HCT116 (cell line): ENCODE measurements at regions not wholly inside any gene's neighbourhood (a gene's known extent, or its start where the extent isn't known, plus 50 kb on each side); places are given as distances from the start of the nearest gene placed in this dataset.

ENCODE experiments used
- ATAC-seq: fragments of 200-7000 bp; cut with Tn5 transposase; 2 replicates; pipeline ENCODE4 v1.9.1; 2020; ENCODE audit warnings: mild to moderate bottlenecking, moderate library complexity
- BruUV-seq: library from RNA; stranded (reverse); fragments of 400-500 nt; replicated peaks from 2 replicates; lab custom pipeline; 2021; lab: Mats Ljungman, UMichigan
- CTCF ChIA-PET: fragments of 300-600 bp; sonication (Branson Sonifier 250); formaldehyde crosslinking; loops from one replicate; lab custom pipeline; 2021; ENCODE audit warnings: antibody characterized with exemption; lab: Charles Lee
- POLR2A ChIA-PET: fragments of 300-600, 350-600 bp; sonication (Branson Sonifier 250); formaldehyde crosslinking; loops from one replicate; lab custom pipeline; 2021; ENCODE audit warnings: antibody characterized with exemption; lab: Charles Lee
- RAD21 ChIA-PET, 2 experiments: fragments of 300-600 bp; sonication (Branson Sonifier 250); formaldehyde crosslinking; loops; one replicate each; lab custom pipeline; 2023; ENCODE audit warnings: low total read pairs in 2 of 2; ENCODE audit not compliant: uncharacterized antibody in 2 of 2, unreplicated experiment in 2 of 2, low non-redundant PET in 1 of 2; lab: Charles Lee
- DNase-seq: peaks from one replicate; pipeline ENCODE4 v3.0.0-alpha.2; 2010; ENCODE audit warnings: low read depth, low spot score
- H2AFZ ChIP-seq: fragments of 200-600 bp; shearing (Covaris generic), sonication (generic); 2 replicates; pipeline ENCODE4 v1.6.1; 2017; ENCODE audit warnings: low read depth, mixed run types, mixed read lengths, antibody characterized with exemption, low read length; ENCODE audit not compliant: poor library complexity, severe bottlenecking
- H3K27ac ChIP-seq: 2 replicates; pipeline ENCODE4 v1.5.1; 2012; ENCODE audit warnings: low read depth, low read length
- H3K27me3 ChIP-seq: fragments of 200-600 bp; sonication (generic); 2 replicates; pipeline ENCODE4 v1.6.1; 2016; ENCODE audit warnings: mixed run types, low read length, mixed read lengths; ENCODE audit not compliant: insufficient read depth
- H3K36me3 ChIP-seq, 2 experiments: fragments of 200-500 bp in 1 of 2; fragments of 200-600 bp in 1 of 2; sonication (Bioruptor generic) in 1 of 2; sonication (generic) in 1 of 2; 2 replicates each; pipeline versions ENCODE4 v1.5.1 to v1.6.1; 2014 to 2016; ENCODE audit warnings: low read length in 2 of 2, inconsistent platforms in 1 of 2, mixed read lengths in 1 of 2, mixed run types in 1 of 2; ENCODE audit not compliant: insufficient read depth in 2 of 2, control insufficient read depth in 1 of 2
- H3K4me1 ChIP-seq, 2 experiments: fragments of 200-600 bp in 1 of 2; sonication (generic) in 1 of 2; 2 replicates each; pipeline versions ENCODE4 v1.5.1 to v1.6.1; 2012 to 2017; ENCODE audit warnings: low read length in 2 of 2, inconsistent platforms in 1 of 2, mild to moderate bottlenecking in 1 of 2, mixed read lengths in 1 of 2, mixed run types in 1 of 2, moderate library complexity in 1 of 2; ENCODE audit not compliant: insufficient read depth in 2 of 2, control insufficient read depth in 1 of 2
- H3K4me2 ChIP-seq: fragments of 200-600 bp; sonication (generic); 2 replicates; pipeline ENCODE4 v1.6.1; 2017; ENCODE audit warnings: mixed run types, low read length, mixed read lengths
- H3K4me3 ChIP-seq, 2 experiments: fragments of 200-600 bp in 1 of 2; sonication (generic) in 1 of 2; replicated peaks in 1 of 2; 2 replicates each; pipeline ENCODE4 v1.5.1; 2011 to 2016; ENCODE audit warnings: low read length in 2 of 2, control low read depth in 1 of 2, low read depth in 1 of 2, mild to moderate bottlenecking in 1 of 2, mixed read lengths in 1 of 2, mixed run types in 1 of 2
- H3K79me2 ChIP-seq: fragments of 200-600 bp; sonication (generic); 2 replicates; pipeline ENCODE4 v1.6.1; 2017; ENCODE audit warnings: mild to moderate bottlenecking, mixed run types, low read length, moderate library complexity, mixed read lengths; ENCODE audit not compliant: insufficient read depth
- H3K9ac ChIP-seq: fragments of 200-600 bp; sonication (generic); 2 replicates; pipeline ENCODE4 v1.6.1; 2016; ENCODE audit warnings: low read length, mixed read lengths
- H3K9me2 ChIP-seq: fragments of 200-600 bp; sonication (generic), shearing (Covaris generic); 2 replicates; pipeline ENCODE4 v1.6.1; 2017; ENCODE audit warnings: mixed run types, mild to moderate bottlenecking, moderate library complexity; ENCODE audit not compliant: insufficient read depth
- H3K9me3 ChIP-seq, 2 experiments: fragments of 200-500 bp in 1 of 2; fragments of 200-600 bp in 1 of 2; sonication (Bioruptor generic) in 1 of 2; sonication (generic) in 1 of 2; 2 replicates each; pipeline ENCODE4 v1.6.1; 2014 to 2017; ENCODE audit warnings: low read length in 2 of 2, mixed read lengths in 2 of 2, inconsistent platforms in 1 of 2, low read depth in 1 of 2, mild to moderate bottlenecking in 1 of 2, mixed run types in 1 of 2, moderate library complexity in 1 of 2; ENCODE audit not compliant: control insufficient read depth in 1 of 2, insufficient read depth in 1 of 2
- H4K20me1 ChIP-seq: fragments of 200-600 bp; sonication (generic), shearing (Covaris generic); 2 replicates; pipeline ENCODE4 v1.6.1; 2017; ENCODE audit warnings: mixed run types, mild to moderate bottlenecking, moderate library complexity; ENCODE audit not compliant: insufficient read depth
- CBX3 ChIP-seq: IDR thresholded peaks from 2 replicates; pipeline ENCODE4 v1.6.1; 2012; ENCODE audit warnings: low read depth
- CEBPB ChIP-seq: IDR thresholded peaks from 2 replicates; pipeline ENCODE4 v1.6.1; 2012; ENCODE audit warnings: low read depth
- ELF1 ChIP-seq: IDR thresholded peaks from 2 replicates; pipeline ENCODE4 v1.6.1; 2012; ENCODE audit warnings: low read depth, borderline replicate concordance
- EZH2phosphoT487 ChIP-seq: fragments of 200-600 bp; IDR thresholded peaks from 2 replicates; pipeline ENCODE4 v1.6.1; 2018; ENCODE audit warnings: antibody characterized with exemption, borderline replicate concordance
- FOSL1 ChIP-seq: IDR thresholded peaks from 2 replicates; pipeline ENCODE4 v1.6.1; 2012; ENCODE audit warnings: low read depth
- POLR2A ChIP-seq: IDR thresholded peaks from 2 replicates; pipeline ENCODE4 v1.7.0; 2011; ENCODE audit warnings: borderline replicate concordance; ENCODE audit not compliant: insufficient read depth, insufficient read length; ENCODE audit errors: extremely low read depth
- POLR2AphosphoS5 ChIP-seq: IDR thresholded peaks from 2 replicates; pipeline ENCODE4 v1.6.1; 2011; ENCODE audit warnings: mild to moderate bottlenecking, low read depth, low read length, moderate library complexity
- RAD21 ChIP-seq: IDR thresholded peaks from 2 replicates; pipeline ENCODE4 v1.6.1; 2012; ENCODE audit warnings: low read depth, mild to moderate bottlenecking
- SP1 ChIP-seq: IDR thresholded peaks from 2 replicates; pipeline ENCODE4 v1.6.1; 2012; ENCODE audit warnings: low read depth
- TCF7L2 ChIP-seq: IDR thresholded peaks from 2 replicates; pipeline ENCODE4 v1.7.0; 2011; ENCODE audit warnings: borderline replicate concordance, inconsistent platforms; ENCODE audit not compliant: insufficient read depth, insufficient read length; ENCODE audit errors: extremely low read depth
- ZNF274 ChIP-seq: fragments of 200-500 bp; sonication (Bioruptor generic); IDR thresholded peaks from 2 replicates; pipeline ENCODE4 v1.6.1; 2014; ENCODE audit warnings: mild to moderate bottlenecking, low read depth, low read length, inconsistent platforms
- intact Hi-C: fragments of 100-400 bp; cut with micrococcal nuclease; formaldehyde crosslinking; loops from 2 replicates; pipeline ENCODE4 v1.10.0; 2022
- TF ChIP-seq, protein P1 (sequence below): IDR thresholded peaks from 2 replicates; pipeline ENCODE4 v1.6.1; 2012
- TF ChIP-seq, protein P2 (sequence below), 3 experiments: fragments of 200-600 bp in 1 of 3; sonication (generic) in 1 of 3; IDR thresholded peaks in 2 of 3; conservative IDR thresholded peaks in 1 of 3; 2 replicates each; pipeline ENCODE4 v1.5.1; 2012 to 2017; ENCODE audit warnings: low read depth in 2 of 3, low read length in 2 of 3, antibody characterized with exemption in 1 of 3, borderline replicate concordance in 1 of 3, control low read depth in 1 of 3, mild to moderate bottlenecking in 1 of 3, mixed read lengths in 1 of 3, mixed run types in 1 of 3, moderate library complexity in 1 of 3; ENCODE audit not compliant: insufficient read depth in 1 of 3
- TF ChIP-seq, protein P3 (sequence below): IDR thresholded peaks from 2 replicates; pipeline ENCODE4 v1.6.1; 2012; ENCODE audit warnings: low read depth

DNA sequence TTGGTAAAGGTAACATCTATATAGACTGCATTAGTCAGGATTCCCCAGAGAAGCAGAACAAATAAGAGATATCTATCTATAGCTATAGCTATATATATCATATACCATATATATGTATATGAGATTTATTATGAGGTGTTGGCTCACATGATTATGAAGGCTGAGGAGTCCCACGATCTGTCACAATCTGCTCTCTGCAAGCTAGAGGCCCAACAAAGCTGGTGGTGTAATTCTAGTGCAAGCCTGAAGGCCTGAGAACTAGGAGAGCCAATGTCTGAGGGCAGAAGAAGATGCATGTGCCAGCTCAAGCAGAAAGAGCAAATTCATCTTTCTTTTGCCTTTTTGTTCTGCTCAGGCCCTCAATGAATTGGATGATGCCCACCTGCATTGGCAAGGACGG lies 102.2 kb upstream of the PLPPR1 start:
- CTCF ChIA-PET = no interaction called here

DNA sequence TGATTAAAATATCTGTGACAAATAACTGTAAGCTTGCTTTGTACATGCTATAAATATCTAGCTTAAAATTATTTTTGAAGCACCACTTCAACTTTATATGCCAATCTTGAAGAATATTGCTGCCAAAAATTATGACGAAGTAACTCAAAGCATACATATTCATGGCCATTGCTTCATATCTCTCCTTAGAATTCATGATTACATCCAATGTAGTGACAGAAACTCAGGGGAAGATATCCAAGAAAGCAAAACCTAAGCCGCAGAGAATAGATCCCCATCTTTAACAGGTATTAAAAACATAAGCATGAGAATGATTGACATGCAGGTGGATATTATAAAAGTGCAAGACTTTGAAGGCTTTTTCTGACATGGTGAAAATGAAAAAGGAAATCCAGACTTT lies 100.8 kb upstream of the PLPPR1 start:
- H3K4me1 ChIP-seq = no peaks in the 10 kb centered on the region
- ATAC-seq (no peak), DNase-seq (no peak)
- no peaks in the 10 kb centered on the region for H3K36me3 ChIP-seq
- no peaks in the 10 kb centered on the region for H3K9me3 ChIP-seq
- no TSS peak for BruUV-seq
- H4K20me1 ChIP-seq = no peaks in the 10 kb centered on the region
- H2AFZ ChIP-seq = no peak overlapping the region
- no peak overlapping the region for H3K9ac ChIP-seq
- ChIA-PET CTCF (no interaction called here), RAD21 (no interaction called here), POLR2A (no interaction called here)
- no peaks in the 10 kb centered on the region for H3K79me2 ChIP-seq
- no peak overlapping the region for H3K4me2 ChIP-seq
- intact Hi-C loops = no loop called here
- H3K27me3 ChIP-seq = peaks cover 5% of the 10 kb centered on the region; the same call in 1 of the 2 replicates
- H3K27ac ChIP-seq = no peak overlapping the region
- H3K4me3 ChIP-seq = no peak overlapping the region
- no peaks in the 10 kb centered on the region for H3K9me2 ChIP-seq
- TF ChIP-seq FOSL1 (no peak), ELF1 (no peak), RAD21 (no peak), TCF7L2 (no peak), SP1 (no peak), POLR2A (no peak), POLR2AphosphoS5 (no peak), CEBPB (no peak), ZNF274 (no peak), CBX3 (no peak)
- TF ChIP-seq, protein P1, sequence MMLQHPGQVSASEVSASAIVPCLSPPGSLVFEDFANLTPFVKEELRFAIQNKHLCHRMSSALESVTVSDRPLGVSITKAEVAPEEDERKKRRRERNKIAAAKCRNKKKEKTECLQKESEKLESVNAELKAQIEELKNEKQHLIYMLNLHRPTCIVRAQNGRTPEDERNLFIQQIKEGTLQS = no peak
- TF ChIP-seq, protein P2, sequence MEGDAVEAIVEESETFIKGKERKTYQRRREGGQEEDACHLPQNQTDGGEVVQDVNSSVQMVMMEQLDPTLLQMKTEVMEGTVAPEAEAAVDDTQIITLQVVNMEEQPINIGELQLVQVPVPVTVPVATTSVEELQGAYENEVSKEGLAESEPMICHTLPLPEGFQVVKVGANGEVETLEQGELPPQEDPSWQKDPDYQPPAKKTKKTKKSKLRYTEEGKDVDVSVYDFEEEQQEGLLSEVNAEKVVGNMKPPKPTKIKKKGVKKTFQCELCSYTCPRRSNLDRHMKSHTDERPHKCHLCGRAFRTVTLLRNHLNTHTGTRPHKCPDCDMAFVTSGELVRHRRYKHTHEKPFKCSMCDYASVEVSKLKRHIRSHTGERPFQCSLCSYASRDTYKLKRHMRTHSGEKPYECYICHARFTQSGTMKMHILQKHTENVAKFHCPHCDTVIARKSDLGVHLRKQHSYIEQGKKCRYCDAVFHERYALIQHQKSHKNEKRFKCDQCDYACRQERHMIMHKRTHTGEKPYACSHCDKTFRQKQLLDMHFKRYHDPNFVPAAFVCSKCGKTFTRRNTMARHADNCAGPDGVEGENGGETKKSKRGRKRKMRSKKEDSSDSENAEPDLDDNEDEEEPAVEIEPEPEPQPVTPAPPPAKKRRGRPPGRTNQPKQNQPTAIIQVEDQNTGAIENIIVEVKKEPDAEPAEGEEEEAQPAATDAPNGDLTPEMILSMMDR (IDR thresholded peaks at IDR 0.05 in 2 of 3, conservative IDR thresholded peaks at IDR 0.05 in 1 of 3; ENCODE audit: borderline replicate concordance in 1 of 3, insufficient read depth in 1 of 3, low read depth in 2 of 3, low read length in 2 of 3) = no peak

More for the DNA sequence above, 102.2 kb upstream of the PLPPR1 start:
- no peak overlapping the region for H3K27ac ChIP-seq
- no peaks in the 10 kb centered on the region for H3K36me3 ChIP-seq
- no peak overlapping the region for H3K9ac ChIP-seq
- no peaks in the 10 kb centered on the region for H3K4me1 ChIP-seq
- TF ChIP-seq CEBPB (no peak), POLR2A (no peak), EZH2phosphoT487 (no peak), FOSL1 (no peak)
- TF ChIP-seq, protein P3, sequence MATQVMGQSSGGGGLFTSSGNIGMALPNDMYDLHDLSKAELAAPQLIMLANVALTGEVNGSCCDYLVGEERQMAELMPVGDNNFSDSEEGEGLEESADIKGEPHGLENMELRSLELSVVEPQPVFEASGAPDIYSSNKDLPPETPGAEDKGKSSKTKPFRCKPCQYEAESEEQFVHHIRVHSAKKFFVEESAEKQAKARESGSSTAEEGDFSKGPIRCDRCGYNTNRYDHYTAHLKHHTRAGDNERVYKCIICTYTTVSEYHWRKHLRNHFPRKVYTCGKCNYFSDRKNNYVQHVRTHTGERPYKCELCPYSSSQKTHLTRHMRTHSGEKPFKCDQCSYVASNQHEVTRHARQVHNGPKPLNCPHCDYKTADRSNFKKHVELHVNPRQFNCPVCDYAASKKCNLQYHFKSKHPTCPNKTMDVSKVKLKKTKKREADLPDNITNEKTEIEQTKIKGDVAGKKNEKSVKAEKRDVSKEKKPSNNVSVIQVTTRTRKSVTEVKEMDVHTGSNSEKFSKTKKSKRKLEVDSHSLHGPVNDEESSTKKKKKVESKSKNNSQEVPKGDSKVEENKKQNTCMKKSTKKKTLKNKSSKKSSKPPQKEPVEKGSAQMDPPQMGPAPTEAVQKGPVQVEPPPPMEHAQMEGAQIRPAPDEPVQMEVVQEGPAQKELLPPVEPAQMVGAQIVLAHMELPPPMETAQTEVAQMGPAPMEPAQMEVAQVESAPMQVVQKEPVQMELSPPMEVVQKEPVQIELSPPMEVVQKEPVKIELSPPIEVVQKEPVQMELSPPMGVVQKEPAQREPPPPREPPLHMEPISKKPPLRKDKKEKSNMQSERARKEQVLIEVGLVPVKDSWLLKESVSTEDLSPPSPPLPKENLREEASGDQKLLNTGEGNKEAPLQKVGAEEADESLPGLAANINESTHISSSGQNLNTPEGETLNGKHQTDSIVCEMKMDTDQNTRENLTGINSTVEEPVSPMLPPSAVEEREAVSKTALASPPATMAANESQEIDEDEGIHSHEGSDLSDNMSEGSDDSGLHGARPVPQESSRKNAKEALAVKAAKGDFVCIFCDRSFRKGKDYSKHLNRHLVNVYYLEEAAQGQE = no peak
- TF ChIP-seq, all 23 proteins: peak for 0
- RAD21 ChIA-PET = no interaction called here
- H3K9me3 ChIP-seq = no peaks in the 10 kb centered on the region
- ATAC-seq (no peak), DNase-seq (no peak)
- H3K79me2 ChIP-seq = no peaks in the 10 kb centered on the region
- POLR2A ChIA-PET = no interaction called here
- intact Hi-C loops = no loop called here
- peaks cover 5% of the 10 kb centered on the region; the same call in 1 of the 2 replicates for H3K27me3 ChIP-seq
- no peaks in the 10 kb centered on the region for H4K20me1 ChIP-seq
- H3K9me2 ChIP-seq = no peaks in the 10 kb centered on the region
- no peak overlapping the region for H2AFZ ChIP-seq
- no TSS peak for BruUV-seq
- no peak overlapping the region for H3K4me2 ChIP-seq
- no peak overlapping the region for H3K4me3 ChIP-seq
